ENCODE measurements at regions not wholly inside any gene's neighbourhood (a gene's known extent, or its start where the extent isn't known, plus 50 kb on each side); places are given as distances from the start of the nearest gene placed in this dataset.

DNA sequence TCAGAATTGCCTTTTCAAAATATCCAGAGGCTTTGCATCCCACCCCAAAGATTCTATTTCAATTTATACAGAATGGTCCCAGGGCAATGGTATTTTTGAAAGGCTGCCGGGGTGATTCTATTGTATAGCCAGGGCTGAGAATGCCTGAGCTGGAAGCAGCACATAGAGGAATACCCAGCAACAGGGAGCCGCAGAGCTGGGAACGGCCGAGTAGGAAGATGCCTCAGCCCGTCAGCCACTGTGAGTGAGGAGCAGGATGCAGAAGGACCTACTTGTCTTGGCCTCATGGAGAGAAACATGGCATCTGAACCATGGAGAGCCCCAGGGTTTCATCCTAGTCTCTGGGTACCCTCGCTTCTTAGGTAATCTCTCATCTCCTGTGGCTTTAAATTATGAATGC is 170.8 kb upstream of the FHL2 start:
- H3K79me2 ChIP-seq (ENCODE audit: low read length) = no peaks in the 10 kb centered on the region
- H3K9ac ChIP-seq (ENCODE audit: low read length) = no peak overlapping the region
- no peaks in the 10 kb centered on the region for H3K9me2 ChIP-seq (replicated peaks; ENCODE audit: low read length)
- H3K27me3 ChIP-seq (ENCODE audit: low read length) = no peaks in the 10 kb centered on the region
- ATAC-seq (no peak), DNase-seq (no peak)
- BruUV-seq (replicated peaks) = no TSS peak
- TF ChIP-seq EZH2phosphoT487 (IDR thresholded peaks at IDR 0.05; ENCODE audit: borderline replicate concordance, low read length) (no peak), EZH2 (IDR thresholded peaks at IDR 0.05; ENCODE audit: low read length, unreplicated experiment) (no peak)
- TF ChIP-seq, protein P1, sequence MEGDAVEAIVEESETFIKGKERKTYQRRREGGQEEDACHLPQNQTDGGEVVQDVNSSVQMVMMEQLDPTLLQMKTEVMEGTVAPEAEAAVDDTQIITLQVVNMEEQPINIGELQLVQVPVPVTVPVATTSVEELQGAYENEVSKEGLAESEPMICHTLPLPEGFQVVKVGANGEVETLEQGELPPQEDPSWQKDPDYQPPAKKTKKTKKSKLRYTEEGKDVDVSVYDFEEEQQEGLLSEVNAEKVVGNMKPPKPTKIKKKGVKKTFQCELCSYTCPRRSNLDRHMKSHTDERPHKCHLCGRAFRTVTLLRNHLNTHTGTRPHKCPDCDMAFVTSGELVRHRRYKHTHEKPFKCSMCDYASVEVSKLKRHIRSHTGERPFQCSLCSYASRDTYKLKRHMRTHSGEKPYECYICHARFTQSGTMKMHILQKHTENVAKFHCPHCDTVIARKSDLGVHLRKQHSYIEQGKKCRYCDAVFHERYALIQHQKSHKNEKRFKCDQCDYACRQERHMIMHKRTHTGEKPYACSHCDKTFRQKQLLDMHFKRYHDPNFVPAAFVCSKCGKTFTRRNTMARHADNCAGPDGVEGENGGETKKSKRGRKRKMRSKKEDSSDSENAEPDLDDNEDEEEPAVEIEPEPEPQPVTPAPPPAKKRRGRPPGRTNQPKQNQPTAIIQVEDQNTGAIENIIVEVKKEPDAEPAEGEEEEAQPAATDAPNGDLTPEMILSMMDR (conservative IDR thresholded peaks at IDR 0.05; ENCODE audit: low read depth, low read length) = no peak
- no peak overlapping the region for H3K27ac ChIP-seq (ENCODE audit: low read length)
- no peak overlapping the region for H3K4me2 ChIP-seq (ENCODE audit: low read length)
- intact Hi-C loops (cut with micrococcal nuclease) = loop anchor here (10.0 kb wide), 1 partner anchor 145 kb away; no protein-coding TSS in a partner anchor
- H3K4me1 ChIP-seq (ENCODE audit: insufficient read depth, low read length) = no peaks in the 10 kb centered on the region
- no peaks in the 10 kb centered on the region for H4K20me1 ChIP-seq (ENCODE audit: low read length)
- H3K36me3 ChIP-seq (ENCODE audit: low read depth, low read length) = no peaks in the 10 kb centered on the region
- H3K9me3 ChIP-seq (ENCODE audit: low read length) = no peaks in the 10 kb centered on the region
- H3F3A ChIP-seq (ENCODE audit: low read length, unreplicated experiment) = no peaks in the 10 kb centered on the region
- ChIA-PET CTCF (no interaction called here), POLR2A (ENCODE audit: unreplicated experiment) (no interaction called here)
- H3K4me3 ChIP-seq (ENCODE audit: low read length) = no peak overlapping the region
- no peak overlapping the region for H2AFZ ChIP-seq (ENCODE audit: low read length)

DNA sequence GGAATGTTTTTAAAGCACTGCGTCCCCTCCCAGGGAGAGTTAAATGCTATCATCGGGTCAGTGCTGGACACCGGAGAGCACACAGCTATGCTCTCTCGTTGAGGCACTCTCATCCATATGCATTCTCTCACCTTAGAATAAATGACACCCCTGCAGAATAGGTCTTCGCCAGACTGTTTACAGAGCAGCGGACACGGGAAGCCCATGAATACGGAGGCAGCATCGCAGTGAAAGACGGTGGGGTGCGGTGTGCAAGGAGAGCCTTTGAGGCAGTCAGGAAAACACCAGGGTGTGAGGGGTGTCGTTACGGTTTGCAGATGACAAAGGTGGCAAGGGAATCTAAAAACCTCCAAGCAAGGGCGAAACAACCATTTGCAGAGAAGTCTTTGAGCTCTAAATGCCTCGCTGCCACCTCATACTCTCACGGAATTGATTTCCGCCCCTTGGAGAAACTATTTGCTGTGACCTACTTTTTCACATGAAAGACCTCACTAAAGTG is 169.2 kb upstream of the FHL2 start:
- TF ChIP-seq EZH2phosphoT487 (IDR thresholded peaks at IDR 0.05; ENCODE audit: borderline replicate concordance, low read length) = no peak
- TF ChIP-seq, protein P1 (conservative IDR thresholded peaks at IDR 0.05; ENCODE audit: low read depth, low read length) = no peak
- no peak for TF ChIP-seq EZH2 (IDR thresholded peaks at IDR 0.05; ENCODE audit: low read length, unreplicated experiment)
- no peaks in the 10 kb centered on the region for H3F3A ChIP-seq (ENCODE audit: low read length, unreplicated experiment)
- no peaks in the 10 kb centered on the region for H3K79me2 ChIP-seq (ENCODE audit: low read length)
- H3K9ac ChIP-seq (ENCODE audit: low read length) = no peak overlapping the region
- no peak for ATAC-seq
- DNase-seq = no peak
- no TSS peak for BruUV-seq (replicated peaks)
- intact Hi-C loops (cut with micrococcal nuclease) = no loop called here
- no peaks in the 10 kb centered on the region for H4K20me1 ChIP-seq (ENCODE audit: low read length)
- no peak overlapping the region for H2AFZ ChIP-seq (ENCODE audit: low read length)
- no peak overlapping the region for H3K4me3 ChIP-seq (ENCODE audit: low read length)
- H3K4me2 ChIP-seq (ENCODE audit: low read length) = no peak overlapping the region
- no peaks in the 10 kb centered on the region for H3K36me3 ChIP-seq (ENCODE audit: low read depth, low read length)
- CTCF ChIA-PET = no interaction called here
- no peak overlapping the region for H3K27ac ChIP-seq (ENCODE audit: low read length)
- H3K9me3 ChIP-seq (ENCODE audit: low read length) = no peaks in the 10 kb centered on the region
- POLR2A ChIA-PET (ENCODE audit: unreplicated experiment) = no interaction called here
- H3K4me1 ChIP-seq (ENCODE audit: insufficient read depth, low read length) = no peaks in the 10 kb centered on the region
- no peaks in the 10 kb centered on the region for H3K9me2 ChIP-seq (replicated peaks; ENCODE audit: low read length)
- no peaks in the 10 kb centered on the region for H3K27me3 ChIP-seq (ENCODE audit: low read length)

DNA sequence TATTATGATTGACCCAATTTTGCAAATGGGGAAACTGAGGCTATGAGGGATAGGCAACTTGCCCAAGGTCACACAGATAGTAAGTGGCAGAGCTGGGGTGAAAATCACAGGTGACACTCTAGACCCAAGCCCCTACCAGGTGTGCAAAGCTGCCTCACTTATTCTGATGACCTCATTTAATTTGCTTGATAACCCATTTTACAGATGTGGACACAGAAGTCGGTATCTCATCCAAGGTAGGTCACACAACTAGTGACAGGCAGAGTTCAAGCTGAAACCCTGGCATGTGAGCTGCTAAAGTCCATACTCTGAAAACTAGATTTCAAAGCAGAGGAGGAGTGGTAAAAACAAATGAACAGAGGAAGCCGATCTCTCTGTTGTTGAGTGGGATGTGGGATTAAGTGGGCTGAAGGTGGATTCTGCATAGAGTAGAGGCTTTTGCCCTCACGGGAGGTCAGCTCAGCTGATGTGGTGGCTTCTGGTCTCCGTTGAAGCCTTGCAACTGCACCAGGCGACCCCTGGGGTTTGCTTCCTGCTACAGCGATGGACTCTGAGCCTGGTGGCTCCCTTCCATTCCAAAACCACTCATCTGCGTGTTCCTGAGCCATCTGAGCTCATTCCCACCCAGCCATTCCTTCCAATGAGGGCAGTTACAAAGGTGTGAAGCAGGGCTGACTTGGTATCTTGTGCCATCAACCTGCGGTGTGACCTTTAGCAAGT is 164.3 kb upstream of the FHL2 start:
- Histone ChIP-seq H3F3A (ENCODE audit: low read length, unreplicated experiment) (no peaks in the 10 kb centered on the region), H3K9me2 (replicated peaks; ENCODE audit: low read length) (no peaks in the 10 kb centered on the region), H3K9me3 (ENCODE audit: low read length) (no peaks in the 10 kb centered on the region), H3K9ac (ENCODE audit: low read length) (no peak overlapping the region), H4K20me1 (ENCODE audit: low read length) (no peaks in the 10 kb centered on the region), H3K27me3 (ENCODE audit: low read length) (0 out of 2 replicates have a peak, but pooled peaks cover 16% of the 10 kb centered on the region), H3K4me3 (ENCODE audit: low read length) (no peak overlapping the region), H3K79me2 (ENCODE audit: low read length) (no peaks in the 10 kb centered on the region), H3K4me2 (ENCODE audit: low read length) (no peak overlapping the region), H2AFZ (ENCODE audit: low read length) (no peak overlapping the region), H3K27ac (ENCODE audit: low read length) (no peak overlapping the region), H3K4me1 (ENCODE audit: insufficient read depth, low read length) (no peaks in the 10 kb centered on the region), H3K36me3 (ENCODE audit: low read depth, low read length) (no peaks in the 10 kb centered on the region)
- no TSS peak for BruUV-seq (replicated peaks)
- POLR2A ChIA-PET (ENCODE audit: unreplicated experiment) = no interaction called here
- CTCF ChIA-PET = no interaction called here
- ATAC-seq = no peak
- intact Hi-C loops (cut with micrococcal nuclease) = no loop called here
- DNase-seq = no peak
- TF ChIP-seq EZH2 (IDR thresholded peaks at IDR 0.05; ENCODE audit: low read length, unreplicated experiment) (no peak), EZH2phosphoT487 (IDR thresholded peaks at IDR 0.05; ENCODE audit: borderline replicate concordance, low read length) (no peak)
- TF ChIP-seq, protein P1 (conservative IDR thresholded peaks at IDR 0.05; ENCODE audit: low read depth, low read length) = no peak

Data from PC-3 (cell line).